Erythroblast (primary cell): ENCODE measurements at regions not wholly inside any gene's neighbourhood (a gene's known extent, or its start where the extent isn't known, plus 50 kb on each side); places are given as distances from the start of the nearest gene placed in this dataset.

ENCODE experiments used
- DNase-seq, 2 experiments: peaks; one replicate each; lab custom pipeline; 2025; lab: John Stamatoyannopoulos, UW
- GATA1 ChIP-seq: IDR thresholded peaks from 2 replicates; pipeline ENCODE4 v1.6.1; 2011; ENCODE audit warnings: low read depth, mild to moderate bottlenecking, control low read depth, low read length, moderate library complexity
- POLR2A ChIP-seq: IDR thresholded peaks from 2 replicates; pipeline ENCODE4 v1.6.1; 2011; ENCODE audit warnings: mild to moderate bottlenecking, low read length

GRCh38 chr6:150670311-150670710, 70.6 kb downstream of the PLEKHG1 start:
- TF ChIP-seq GATA1 (no peak), POLR2A (no peak)

GRCh38 chr6:150672800-150673199, 73.1 kb downstream of the PLEKHG1 start:
- DNase-seq = no peak

More at GRCh38 chr6:150670311-150670710, 70.6 kb downstream of the PLEKHG1 start:
- DNase-seq = peak; percentile 8 to 13

GRCh38 chr6:150673720-150674346, 74.1 kb downstream of the PLEKHG1 start:
- DNase-seq = no peak
- TF ChIP-seq GATA1 (no peak), POLR2A (no peak)

More at GRCh38 chr6:150672800-150673199, 73.1 kb downstream of the PLEKHG1 start:
- TF ChIP-seq POLR2A = no peak
- no peak for TF ChIP-seq GATA1

DNA sequence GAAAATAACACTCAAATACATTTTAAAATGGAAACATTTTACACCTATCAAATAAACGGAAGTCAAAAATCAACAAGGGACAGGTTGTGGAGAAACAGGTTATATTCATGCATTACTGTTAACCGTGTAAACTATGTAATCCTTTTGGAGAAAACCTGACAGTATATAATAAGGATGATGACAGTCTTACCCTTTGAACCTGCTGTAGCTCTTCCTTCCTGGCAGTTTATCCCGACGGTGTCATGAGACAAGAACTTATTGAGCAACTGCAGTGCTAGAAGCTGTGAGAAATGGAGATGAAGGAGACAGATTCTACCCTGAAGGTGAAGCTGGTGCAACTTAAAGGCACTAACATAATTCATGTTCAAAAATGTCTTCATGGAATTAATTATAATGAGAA, 76.7 kb downstream of the PLEKHG1 start:
- no peak for DNase-seq
- TF ChIP-seq GATA1 (no peak), POLR2A (no peak)

- DNase-seq = no peak
- TF ChIP-seq POLR2A = no peak
- TF ChIP-seq GATA1 = no peak
Measured at GRCh38 chr6:150676772-150677171, 77.1 kb downstream of the PLEKHG1 start.

DNA sequence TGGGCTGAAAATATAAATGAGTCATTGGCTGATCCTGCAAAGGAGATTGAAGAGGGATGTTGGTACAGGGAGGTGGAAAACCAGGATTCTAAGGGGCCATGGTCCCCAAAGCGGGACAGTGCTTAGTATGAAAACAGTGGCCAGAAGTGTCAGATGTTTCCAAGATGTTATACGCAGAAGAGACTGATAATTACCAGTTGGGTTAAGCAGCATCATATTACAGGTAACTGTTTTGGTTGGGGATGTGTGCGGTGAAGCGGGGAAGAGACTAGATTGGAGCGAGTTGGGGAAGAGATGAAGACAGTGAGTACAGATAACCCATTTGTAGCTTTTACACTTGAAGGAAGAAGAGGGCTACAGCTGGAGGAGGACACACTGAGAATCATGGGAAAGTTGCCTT, 80.8 kb downstream of the PLEKHG1 start:
- no peak for DNase-seq
- TF ChIP-seq POLR2A = no peak
- TF ChIP-seq GATA1 = no peak

GRCh38 chr6:150681578-150682395, 82.1 kb downstream of the PLEKHG1 start:
- DNase-seq = no peak
- no peak for TF ChIP-seq POLR2A
- TF ChIP-seq GATA1 = no peak

DNA sequence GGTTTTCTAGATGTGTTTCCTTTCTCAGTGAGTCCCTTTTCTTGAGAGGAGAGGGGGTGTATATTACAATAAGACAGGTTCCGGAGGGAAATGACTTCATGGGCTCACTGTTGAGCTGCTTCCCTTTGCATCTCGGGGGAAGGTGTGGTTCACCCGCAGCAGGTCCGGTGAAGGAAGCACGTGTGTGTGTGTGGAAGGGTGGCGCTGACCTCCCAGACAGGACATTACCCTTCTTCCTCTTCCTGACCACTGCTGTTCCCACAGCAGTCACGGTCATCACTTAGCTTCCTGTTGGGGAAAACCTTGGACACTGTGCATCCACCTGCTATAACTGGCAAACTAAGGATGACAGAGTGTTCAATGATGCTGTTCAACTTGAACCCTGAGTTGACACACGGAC, 83.6 kb downstream of the PLEKHG1 start:
- DNase-seq = no peak

DNA sequence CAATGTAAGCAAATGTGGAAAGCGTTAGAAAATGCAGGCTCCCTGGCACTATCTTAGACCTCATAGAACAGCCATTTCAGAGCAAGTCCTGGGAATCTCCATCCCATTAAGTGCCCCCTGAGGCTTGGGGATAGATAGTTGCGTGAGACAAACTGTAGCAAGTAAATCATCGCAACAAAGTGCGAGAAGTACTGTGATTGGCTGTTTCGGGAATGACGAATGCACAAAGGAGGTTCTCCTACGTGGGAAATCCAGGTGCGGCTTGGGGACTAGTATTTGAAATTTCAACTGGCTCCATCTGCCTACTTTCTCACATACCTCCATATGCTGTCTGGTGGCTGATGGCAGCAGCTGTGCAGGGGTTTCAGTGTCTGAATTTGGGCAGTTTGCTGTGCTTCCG, 84.5 kb downstream of the PLEKHG1 start:
- no peak for TF ChIP-seq GATA1
- TF ChIP-seq POLR2A = no peak
- DNase-seq = no peak

More for the DNA sequence above, 83.6 kb downstream of the PLEKHG1 start:
- no peak for TF ChIP-seq POLR2A
- TF ChIP-seq GATA1 = no peak

GRCh38 chr6:150684714-150685459, 85.2 kb downstream of the PLEKHG1 start:
- TF ChIP-seq GATA1 (no peak), POLR2A (no peak)
- DNase-seq = no peak

DNA sequence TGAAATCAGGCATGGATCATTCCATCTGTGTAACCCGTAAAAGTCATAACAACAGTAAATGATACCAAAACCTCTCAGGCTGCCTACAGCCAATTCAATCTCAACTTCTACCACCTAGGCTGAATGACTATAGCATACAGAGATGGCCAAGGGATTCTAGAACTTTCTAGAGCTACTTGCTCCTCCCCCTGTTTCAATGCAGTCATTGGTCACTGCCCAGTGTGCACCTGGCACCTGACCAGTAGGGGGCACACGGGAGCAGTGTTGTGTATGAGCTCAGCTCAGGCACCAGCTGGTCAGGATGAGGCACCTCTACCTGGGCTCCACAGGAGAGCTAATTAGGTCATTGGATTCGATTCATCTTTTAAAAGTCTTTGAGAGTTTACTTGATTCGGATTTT, 86.2 kb downstream of the PLEKHG1 start:
- peak; percentile 56 to 72 for DNase-seq
- TF ChIP-seq POLR2A = no peak
- TF ChIP-seq GATA1 = no peak

- TF ChIP-seq GATA1 = no peak
- TF ChIP-seq POLR2A = no peak
Measured at GRCh38 chr6:150686566-150686965, 86.9 kb downstream of the PLEKHG1 start.

DNA sequence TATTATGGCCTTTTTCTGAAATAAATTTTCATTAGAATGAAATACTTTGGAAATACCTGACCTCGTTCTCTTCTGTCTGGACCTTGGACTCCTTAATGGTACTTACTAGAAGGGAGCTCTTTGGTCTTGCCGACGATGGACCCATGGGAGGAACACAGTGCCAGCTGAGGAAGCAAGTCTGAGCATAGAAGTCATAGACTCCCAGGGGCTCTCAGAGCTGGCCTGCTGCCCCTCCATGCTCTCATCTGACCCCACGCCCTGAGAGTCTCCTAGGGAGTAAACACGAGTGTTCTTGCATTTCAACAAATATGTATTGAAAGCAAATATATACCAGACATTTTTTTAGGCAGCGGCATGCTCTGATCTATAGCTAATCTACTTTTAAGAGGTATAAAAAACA, 87.8 kb downstream of the PLEKHG1 start:
- DNase-seq = no peak
- TF ChIP-seq POLR2A (no peak), GATA1 (no peak)

More at GRCh38 chr6:150686566-150686965, 86.9 kb downstream of the PLEKHG1 start:
- no peak for DNase-seq
